IMR-90 (cell line): ENCODE measurements at regions not wholly inside any gene's neighbourhood (a gene's known extent, or its start where the extent isn't known, plus 50 kb on each side); places are given as distances from the start of the nearest gene placed in this dataset.

Source experiments
- ATAC-seq: fragments of 200-7000 bp; cut with Tn5 transposase; 2 replicates; pipeline ENCODE4 v1.9.1; 2020; ENCODE audit warnings: low read depth, mild to moderate bottlenecking, moderate library complexity
- BruUV-seq: library from RNA; stranded (reverse); fragments of 400-500 nt; replicated peaks from 2 replicates; lab custom pipeline; 2021; lab: Mats Ljungman, UMichigan
- CTCF ChIA-PET: fragments of 300-600 bp; formaldehyde crosslinking; extraction: SDS; loops from one replicate; lab custom pipeline; 2021; ENCODE audit warnings: antibody characterized with exemption; lab: Yijun Ruan, JAX
- POLR2A ChIA-PET: fragments of 300-600 bp; sonication (Branson Sonifier 250); formaldehyde crosslinking; loops from one replicate; lab custom pipeline; 2022; ENCODE audit warnings: antibody characterized with exemption; ENCODE audit not compliant: unreplicated experiment; lab: Charles Lee
- DNase-seq: peaks from one replicate; pipeline ENCODE4 v3.0.0; 2013
- H2AFZ ChIP-seq: replicated peaks from 2 replicates; pipeline ENCODE3; 2013; ENCODE audit warnings: low read length, mild to moderate bottlenecking; ENCODE audit not compliant: poor library complexity
- H2AK5ac ChIP-seq: 2 replicates; pipeline ENCODE4 v1.6.1; 2013; ENCODE audit warnings: low read depth, low read length, inconsistent platforms
- H2AK9ac ChIP-seq: replicated peaks from 2 replicates; pipeline ENCODE3; 2013; ENCODE audit warnings: mild to moderate bottlenecking, low read depth, low read length, moderate library complexity; ENCODE audit not compliant: poor library complexity
- H2BK120ac ChIP-seq: 2 replicates; pipeline ENCODE4 v1.6.1; 2013; ENCODE audit warnings: low read depth, low read length, inconsistent platforms
- H2BK15ac ChIP-seq: 3 replicates; pipeline ENCODE4 v1.6.1; 2013; ENCODE audit warnings: low read depth, low read length, inconsistent platforms
- H2BK20ac ChIP-seq: 2 replicates; pipeline ENCODE4 v1.6.1; 2013; ENCODE audit warnings: low read depth, mild to moderate bottlenecking, inconsistent platforms, low read length, moderate library complexity
- H2BK5ac ChIP-seq: 2 replicates; pipeline ENCODE4 v1.6.1; 2013; ENCODE audit warnings: mild to moderate bottlenecking, low read depth, low read length, inconsistent platforms; ENCODE audit not compliant: poor library complexity, severe bottlenecking
- H3K14ac ChIP-seq: replicated peaks from 2 replicates; pipeline ENCODE4 v1.6.1; 2013; ENCODE audit warnings: low read depth, low read length, inconsistent platforms
- H3K18ac ChIP-seq: 2 replicates; pipeline ENCODE4 v1.6.1; 2013; ENCODE audit warnings: low read depth, low read length, control low read depth
- H3K23ac ChIP-seq: 2 replicates; pipeline ENCODE4 v1.6.1; 2013; ENCODE audit warnings: low read depth, low read length, inconsistent platforms
- H3K27ac ChIP-seq: 2 replicates; pipeline ENCODE4 v1.5.1; 2013; ENCODE audit warnings: mild to moderate bottlenecking, control low read depth, low read length; ENCODE audit not compliant: insufficient read depth
- H3K27me3 ChIP-seq: 2 replicates; pipeline ENCODE4 v1.6.1; 2013; ENCODE audit warnings: low read length; ENCODE audit not compliant: control insufficient read depth, insufficient read depth
- H3K36me3 ChIP-seq: 2 replicates; pipeline ENCODE4 v1.6.1; 2013; ENCODE audit warnings: low read length, mixed read lengths; ENCODE audit not compliant: control insufficient read depth, insufficient read depth
- H3K4ac ChIP-seq: 2 replicates; pipeline ENCODE4 v1.6.1; 2013; ENCODE audit warnings: low read depth, low read length, inconsistent platforms
- H3K4me1 ChIP-seq: 2 replicates; pipeline ENCODE4 v1.6.1; 2013; ENCODE audit warnings: low read length, mixed read lengths; ENCODE audit not compliant: control insufficient read depth, insufficient read depth
- H3K4me2 ChIP-seq: 2 replicates; pipeline ENCODE4 v1.6.1; 2013; ENCODE audit warnings: low read depth, mild to moderate bottlenecking, control low read depth, low read length, moderate library complexity
- H3K4me3 ChIP-seq: 2 replicates; pipeline ENCODE4 v1.5.1; 2013; ENCODE audit warnings: low read depth, mild to moderate bottlenecking, control low read depth, low read length, moderate library complexity; ENCODE audit not compliant: insufficient read depth
- H3K56ac ChIP-seq: 2 replicates; pipeline ENCODE4 v1.6.1; 2013; ENCODE audit warnings: low read length, inconsistent platforms; ENCODE audit not compliant: insufficient read depth; ENCODE audit errors: extremely low read depth
- H3K79me1 ChIP-seq, 2 experiments: 2 replicates each; pipeline ENCODE4 v1.6.1; 2013; ENCODE audit warnings: low read length in 2 of 2, inconsistent platforms in 1 of 2, low read depth in 1 of 2
- H3K9ac ChIP-seq: 2 replicates; pipeline ENCODE4 v1.6.1; 2013; ENCODE audit warnings: low read depth, low read length, control low read depth
- H3K9me1 ChIP-seq: 2 replicates; pipeline ENCODE4 v1.6.1; 2013; ENCODE audit warnings: low read length, inconsistent platforms; ENCODE audit not compliant: insufficient read depth
- H3K9me3 ChIP-seq: 2 replicates; pipeline ENCODE4 v1.6.1; 2013; ENCODE audit warnings: low read length; ENCODE audit not compliant: control insufficient read depth, insufficient read depth
- H4K20me1 ChIP-seq: 2 replicates; pipeline ENCODE4 v1.6.1; 2013; ENCODE audit warnings: low read length, inconsistent platforms; ENCODE audit not compliant: insufficient read depth
- H4K5ac ChIP-seq: 2 replicates; pipeline ENCODE4 v1.6.1; 2013; ENCODE audit warnings: mild to moderate bottlenecking, low read depth, low read length, control low read depth
- H4K8ac ChIP-seq, 2 experiments: 2 replicates each; pipeline ENCODE4 v1.6.1; 2013; ENCODE audit warnings: low read depth in 2 of 2, low read length in 2 of 2, control low read depth in 1 of 2, inconsistent platforms in 1 of 2
- H4K91ac ChIP-seq: 2 replicates; pipeline ENCODE4 v1.6.1; 2013; ENCODE audit warnings: low read depth, low read length, inconsistent platforms; ENCODE audit not compliant: insufficient read depth
- RFX5 ChIP-seq: IDR thresholded peaks from 2 replicates; pipeline ENCODE4 v1.8.0; 2012; ENCODE audit warnings: low read depth, mild to moderate bottlenecking, low read length, moderate library complexity
- SMC3 ChIP-seq: fragments of 150-350 bp; IDR thresholded peaks from 2 replicates; pipeline ENCODE4 v1.6.1; 2016; ENCODE audit warnings: low read depth, mild to moderate bottlenecking, antibody characterized with exemption, low read length, moderate library complexity
- WGBS, 2 experiments: methylation state at CpG; one replicate each; pipeline versions ENCODE4 v1.1.5 to v1.1.7; 2013; ENCODE audit warnings: missing lambda C conversion rate in 2 of 2; ENCODE audit not compliant: insufficient read length in 1 of 2; ENCODE audit errors: extremely low coverage in 2 of 2; 5-methylcytosine and 5-hydroxymethylcytosine counted together
- dilution Hi-C: fragments of 300-500 bp; cut with HindIII; formaldehyde crosslinking; loops from one replicate; pipeline ENCODE4 v1.14.3; 2018; ENCODE audit warnings: low sequenced_read_pairs; ENCODE audit not compliant: unreplicated experiment
- in situ Hi-C: fragments of 300-500 bp; cut with MboI; formaldehyde crosslinking; loops from 3 replicates; pipeline ENCODE4 v1.14.3; 2019; ENCODE audit warnings: low sequenced_read_pairs, inconsistent platforms, mixed read lengths
- intact Hi-C: fragments of 100-400 bp; cut with micrococcal nuclease; formaldehyde crosslinking; loops from 2 replicates; pipeline ENCODE4 v1.10.0; 2022

DNA sequence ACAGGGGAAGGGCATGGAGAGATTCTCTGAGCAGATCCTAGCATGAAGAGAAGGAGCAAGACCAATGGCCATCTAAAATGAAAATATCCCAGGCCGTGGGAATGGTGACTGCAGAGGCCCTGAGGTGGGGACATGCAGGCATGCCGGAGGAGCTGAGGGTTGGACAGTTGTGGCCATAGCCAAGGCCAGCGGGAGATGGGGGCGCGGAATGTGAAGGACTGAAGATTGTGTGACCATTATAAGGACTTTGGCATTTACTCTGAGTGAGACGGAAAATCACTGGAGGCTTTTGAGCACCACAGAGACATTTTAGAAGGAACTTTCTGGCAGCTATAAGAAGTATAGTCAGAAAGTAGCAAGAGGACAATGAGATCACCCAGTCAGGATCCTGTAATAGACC is 341.1 kb downstream of the SFMBT2 start:
- in situ Hi-C loops (no loop called here), intact Hi-C loops (no loop called here), dilution Hi-C loops (no loop called here)
- BruUV-seq: no TSS peak
- WGBS, 2 experiments: 86% methylated on average over 3 of the region's 6 CpGs; no CpG with 5 or more reads in 1 of the 2 experiments
- Histone ChIP-seq H4K91ac (no peak overlapping the region), H3K4me1 (no peaks in the 10 kb centered on the region), H3K56ac (no peak overlapping the region), H3K4me3 (no peak overlapping the region), H2AK9ac (no peak overlapping the region), H3K18ac (no peak overlapping the region), H2AK5ac (no peak overlapping the region), H2BK15ac (no peak overlapping the region), H3K9me3 (0 out of 2 replicates have a peak, but pooled peaks cover 2% of the 10 kb centered on the region), H4K5ac (no peak overlapping the region), H4K8ac (no peak overlapping the region), H3K4me2 (no peak overlapping the region), H3K14ac (no peak overlapping the region), H3K27me3 (peaks cover under 1% of the 10 kb centered on the region; the same call in 1 of the 2 replicates), H2BK5ac (no peak overlapping the region), H3K36me3 (no peaks in the 10 kb centered on the region), H3K23ac (no peak overlapping the region), H2BK120ac (no peak overlapping the region), H4K20me1 (no peaks in the 10 kb centered on the region), H3K27ac (no peak overlapping the region), H3K79me1 (no peaks in the 10 kb centered on the region), H3K4ac (no peak overlapping the region), H2BK20ac (no peak overlapping the region), H3K9me1 (no peaks in the 10 kb centered on the region), H3K9ac (no peak overlapping the region), H2AFZ (no peak overlapping the region)
- TF ChIP-seq RFX5: no peak
- TF ChIP-seq SMC3: no peak
- DNase-seq: no peak
- CTCF ChIA-PET: no interaction called here
- POLR2A ChIA-PET: no interaction called here
- ATAC-seq: no peak
